Prostate gland (tissue), 2 donors: ENCODE measurements at regions not wholly inside any gene's neighbourhood (a gene's known extent, or its start where the extent isn't known, plus 50 kb on each side); places are given as distances from the start of the nearest gene placed in this dataset.

Source experiments
- DNase-seq: peaks from one replicate; pipeline ENCODE4 v3.0.0-alpha.2; 2019; ENCODE audit warnings: low spot score
- H3K27ac ChIP-seq, 2 donors: fragments of 200-600 bp; sonication (generic); 2 replicates each; pipeline ENCODE4 v1.5.1; 2017 to 2019
- H3K27me3 ChIP-seq: fragments of 200-600 bp; sonication (generic); replicated peaks from 2 replicates; pipeline ENCODE4 v1.5.1; 2019; ENCODE audit not compliant: insufficient read depth
- H3K36me3 ChIP-seq, 2 donors: fragments of 200-600 bp; sonication (generic); 1 replicate in 1 of 2; 2 replicates in 1 of 2; pipeline versions ENCODE4 v1.5.1 to v1.8.1; 2017 to 2019
- H3K4me1 ChIP-seq: fragments of 200-600 bp; sonication (generic); replicated peaks from 2 replicates; pipeline ENCODE4 v1.5.1; 2019
- H3K4me3 ChIP-seq, 2 donors: fragments of 200-600 bp; sonication (generic); 2 replicates each; pipeline ENCODE4 v1.5.1; 2017 to 2019
- H3K9me3 ChIP-seq: fragments of 200-600 bp; sonication (generic); 2 replicates; pipeline ENCODE4 v1.5.1; 2017
- POLR2A ChIP-seq: fragments of 450-650 bp; IDR thresholded peaks from one replicate; pipeline ENCODE4 v1.6.1; 2016; ENCODE audit warnings: antibody characterized with exemption, mild to moderate bottlenecking
- POLR2AphosphoS5 ChIP-seq: sonication (generic); formaldehyde crosslinking; IDR thresholded peaks from one replicate; pipeline ENCODE4 v1.6.1; 2017; ENCODE audit warnings: antibody characterized with exemption
- WGBS: methylation state at CpG from one replicate; pipeline ENCODE4 v1.1.5; 2018; 5-methylcytosine and 5-hydroxymethylcytosine counted together
- intact Hi-C: fragments of 100-400 bp; cut with DNase I; formaldehyde crosslinking; loops from one replicate; pipeline ENCODE4 v1.14.2; 2022
- TF ChIP-seq, protein P1 (sequence below), 4 experiments: fragments of 200-600 bp in 2 of 4; fragments of 450-650 bp in 2 of 4; sonication (generic) in 2 of 4; IDR thresholded peaks; 1 replicate in 3 of 4; 2 replicates in 1 of 4; pipeline ENCODE4 v1.5.1; 2016 to 2019; ENCODE audit warnings: antibody characterized with exemption in 4 of 4, mild to moderate bottlenecking in 2 of 4, moderate library complexity in 2 of 4

GRCh38 chr7:42395607-42396006 is 158.6 kb upstream of the GLI3 start:
- H3K36me3 ChIP-seq: no peaks in the 10 kb centered on the region
- H3K9me3 ChIP-seq: no peaks in the 10 kb centered on the region
- no peak overlapping the region for H3K4me3 ChIP-seq
- H3K27ac ChIP-seq: no peak overlapping the region
- H3K27me3 ChIP-seq: no peaks in the 10 kb centered on the region
- no peak for TF ChIP-seq POLR2A
- TF ChIP-seq, protein P1, sequence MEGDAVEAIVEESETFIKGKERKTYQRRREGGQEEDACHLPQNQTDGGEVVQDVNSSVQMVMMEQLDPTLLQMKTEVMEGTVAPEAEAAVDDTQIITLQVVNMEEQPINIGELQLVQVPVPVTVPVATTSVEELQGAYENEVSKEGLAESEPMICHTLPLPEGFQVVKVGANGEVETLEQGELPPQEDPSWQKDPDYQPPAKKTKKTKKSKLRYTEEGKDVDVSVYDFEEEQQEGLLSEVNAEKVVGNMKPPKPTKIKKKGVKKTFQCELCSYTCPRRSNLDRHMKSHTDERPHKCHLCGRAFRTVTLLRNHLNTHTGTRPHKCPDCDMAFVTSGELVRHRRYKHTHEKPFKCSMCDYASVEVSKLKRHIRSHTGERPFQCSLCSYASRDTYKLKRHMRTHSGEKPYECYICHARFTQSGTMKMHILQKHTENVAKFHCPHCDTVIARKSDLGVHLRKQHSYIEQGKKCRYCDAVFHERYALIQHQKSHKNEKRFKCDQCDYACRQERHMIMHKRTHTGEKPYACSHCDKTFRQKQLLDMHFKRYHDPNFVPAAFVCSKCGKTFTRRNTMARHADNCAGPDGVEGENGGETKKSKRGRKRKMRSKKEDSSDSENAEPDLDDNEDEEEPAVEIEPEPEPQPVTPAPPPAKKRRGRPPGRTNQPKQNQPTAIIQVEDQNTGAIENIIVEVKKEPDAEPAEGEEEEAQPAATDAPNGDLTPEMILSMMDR (IDR thresholded peaks at IDR 0.05): no peak
- TF ChIP-seq POLR2AphosphoS5: no peak
- H3K4me1 ChIP-seq: no peaks in the 10 kb centered on the region
- intact Hi-C loops: no loop called here
- DNase-seq: no peak

- H3K4me1 ChIP-seq: no peaks in the 10 kb centered on the region
- no peak for DNase-seq
- H3K27me3 ChIP-seq: no peaks in the 10 kb centered on the region
- H3K27ac ChIP-seq: no peak overlapping the region
- intact Hi-C loops: no loop called here
- TF ChIP-seq POLR2A (no peak), POLR2AphosphoS5 (no peak)
- TF ChIP-seq, protein P1 (IDR thresholded peaks at IDR 0.05): no peak
- H3K36me3 ChIP-seq: no peaks in the 10 kb centered on the region
- H3K9me3 ChIP-seq: no peaks in the 10 kb centered on the region
- 30% methylated on average over 3 of the region's 3 CpGs for WGBS
- no peak overlapping the region for H3K4me3 ChIP-seq
These were observed 155.8 kb upstream of the GLI3 start for GRCh38 chr7:42392826-42393225.

DNA sequence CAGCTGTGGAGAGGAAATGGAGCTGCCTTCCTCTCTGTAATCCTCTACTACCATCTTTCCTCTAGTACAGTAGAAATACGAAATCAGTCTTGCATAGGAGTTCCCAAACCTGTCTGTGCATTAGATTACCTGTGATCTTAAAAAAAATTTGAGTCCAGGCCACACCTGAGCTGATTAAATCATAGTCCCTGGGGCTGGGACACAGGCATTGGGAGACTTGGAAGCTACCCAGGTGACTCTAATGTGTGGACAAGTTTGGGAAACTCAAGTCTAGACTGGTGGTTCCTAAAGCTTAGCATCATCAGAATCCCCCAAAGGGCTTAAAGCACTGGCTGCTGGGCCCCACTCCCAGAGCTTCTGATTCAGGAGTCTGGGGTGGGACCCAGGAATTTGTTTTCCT is 152.7 kb upstream of the GLI3 start:
- H3K4me3 ChIP-seq: no peak overlapping the region
- H3K27ac ChIP-seq: no peak overlapping the region
- 76% methylated on average over 1 of the region's 1 CpG for WGBS
- intact Hi-C loops: no loop called here
- H3K27me3 ChIP-seq: no peaks in the 10 kb centered on the region
- H3K4me1 ChIP-seq: no peaks in the 10 kb centered on the region
- DNase-seq: no peak
- no peak for TF ChIP-seq POLR2AphosphoS5
- no peaks in the 10 kb centered on the region for H3K9me3 ChIP-seq
- no peaks in the 10 kb centered on the region for H3K36me3 ChIP-seq

DNA sequence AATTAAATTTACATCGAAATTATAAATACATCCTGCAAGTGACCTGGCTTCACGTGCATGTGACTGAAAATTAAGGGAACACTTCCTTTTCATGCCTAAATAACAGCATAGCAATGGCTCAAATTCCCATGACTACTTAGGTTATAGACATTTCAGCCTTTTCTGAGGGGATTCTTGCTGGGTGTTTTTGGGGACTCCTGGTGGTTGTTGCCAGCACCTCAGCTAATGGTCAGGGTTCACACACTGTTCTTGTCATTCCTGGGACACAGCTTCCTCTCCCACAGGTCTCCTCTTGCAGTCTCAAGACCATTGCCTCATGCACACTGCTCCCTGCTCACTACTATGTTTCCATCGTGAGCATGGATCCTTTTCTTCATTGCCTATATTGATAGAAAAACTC is 148.9 kb upstream of the GLI3 start:
- TF ChIP-seq POLR2A (no peak), POLR2AphosphoS5 (no peak)
- TF ChIP-seq, protein P1 (IDR thresholded peaks at IDR 0.05): no peak
- intact Hi-C loops: no loop called here
- Histone ChIP-seq H3K27ac (no peak overlapping the region), H3K4me3 (no peak overlapping the region), H3K9me3 (no peaks in the 10 kb centered on the region), H3K36me3 (no peaks in the 10 kb centered on the region), H3K4me1 (no peaks in the 10 kb centered on the region), H3K27me3 (no peaks in the 10 kb centered on the region)
- 94% methylated on average over 3 of the region's 3 CpGs for WGBS
- DNase-seq: no peak

- TF ChIP-seq, protein P1 (IDR thresholded peaks at IDR 0.05): no peak
- TF ChIP-seq POLR2AphosphoS5 (no peak), POLR2A (no peak)
- no peaks in the 10 kb centered on the region for H3K36me3 ChIP-seq
- H3K4me3 ChIP-seq: no peak overlapping the region
- no peak for DNase-seq
- no peaks in the 10 kb centered on the region for H3K9me3 ChIP-seq
- H3K4me1 ChIP-seq: no peaks in the 10 kb centered on the region
- 93% methylated on average over 1 of the region's 1 CpG for WGBS
- H3K27me3 ChIP-seq: no peaks in the 10 kb centered on the region
- intact Hi-C loops: no loop called here
- no peak overlapping the region for H3K27ac ChIP-seq
These were observed 144.2 kb upstream of the GLI3 start for GRCh38 chr7:42381161-42381560.
